Liver (tissue), 8 donors: ENCODE measurements at regions not wholly inside any gene's neighbourhood (a gene's known extent, or its start where the extent isn't known, plus 50 kb on each side); places are given as distances from the start of the nearest gene placed in this dataset.

Source experiments
- DNase-seq: peaks from one replicate; pipeline ENCODE4 v3.0.0-alpha.2; 2017; ENCODE audit warnings: low spot score
- H3K27ac ChIP-seq, 2 donors: one replicate each; pipeline ENCODE4 v1.7.0; 2013; ENCODE audit warnings: inconsistent platforms in 2 of 2, low read length in 2 of 2, control low read depth in 1 of 2, low read depth in 1 of 2, mild to moderate bottlenecking in 1 of 2
- H3K27me3 ChIP-seq, 4 donors: one replicate each; pipeline versions ENCODE4 v1.6.1 to v1.7.0; 2013; ENCODE audit warnings: low read length in 3 of 4, inconsistent platforms in 1 of 4, mild to moderate bottlenecking in 1 of 4, moderate library complexity in 1 of 4; ENCODE audit not compliant: control insufficient read depth in 4 of 4, insufficient read depth in 4 of 4
- H3K36me3 ChIP-seq, 4 donors: one replicate each; pipeline versions ENCODE4 v1.6.1 to v1.7.0; 2013; ENCODE audit warnings: low read length in 3 of 4, mild to moderate bottlenecking in 3 of 4, low read depth in 1 of 4, moderate library complexity in 1 of 4; ENCODE audit not compliant: control insufficient read depth in 4 of 4, insufficient read depth in 3 of 4
- H3K4me1 ChIP-seq, 4 donors: one replicate each; pipeline versions ENCODE4 v1.6.1 to v1.7.0; 2013; ENCODE audit warnings: low read length in 3 of 4, mild to moderate bottlenecking in 3 of 4, moderate library complexity in 1 of 4; ENCODE audit not compliant: control insufficient read depth in 4 of 4, insufficient read depth in 4 of 4
- H3K4me3 ChIP-seq, 3 donors: one replicate each; pipeline versions ENCODE4 v1.6.1 to v1.7.0; 2013; ENCODE audit warnings: low read length in 3 of 3, control low read depth in 1 of 3, low read depth in 1 of 3, mild to moderate bottlenecking in 1 of 3
- H3K9ac ChIP-seq, 2 donors: one replicate each; pipeline ENCODE4 v1.7.0; 2013; ENCODE audit warnings: low read length in 2 of 2, mild to moderate bottlenecking in 2 of 2, moderate library complexity in 2 of 2, control low read depth in 1 of 2, low read depth in 1 of 2
- H3K9me3 ChIP-seq, 4 donors: one replicate each; pipeline versions ENCODE4 v1.6.1 to v1.7.0; 2013; ENCODE audit warnings: low read length in 3 of 4; ENCODE audit not compliant: control insufficient read depth in 4 of 4
- EGR1 ChIP-seq, 2 donors: IDR thresholded peaks; 2 replicates each; pipeline ENCODE4 v1.6.1; 2016 to 2018; ENCODE audit warnings: antibody characterized with exemption in 2 of 2, low read depth in 2 of 2
- FOXA1 ChIP-seq: IDR thresholded peaks from 2 replicates; pipeline ENCODE4 v1.6.1; 2016; ENCODE audit warnings: antibody characterized with exemption
- FOXA2 ChIP-seq: IDR thresholded peaks from 2 replicates; pipeline ENCODE4 v1.6.1; 2016; ENCODE audit warnings: antibody characterized with exemption
- GABPA ChIP-seq, 2 donors: IDR thresholded peaks in 1 of 2; conservative IDR thresholded peaks in 1 of 2; 2 replicates each; pipeline ENCODE4 v1.6.1; 2016; ENCODE audit warnings: antibody characterized with exemption in 2 of 2, mild to moderate bottlenecking in 1 of 2, moderate library complexity in 1 of 2
- HNF4A ChIP-seq, 2 donors: conservative IDR thresholded peaks; 2 replicates each; pipeline ENCODE4 v1.6.1; 2016; ENCODE audit warnings: antibody characterized with exemption in 2 of 2, mild to moderate bottlenecking in 2 of 2
- JUND ChIP-seq, 2 donors: IDR thresholded peaks; 2 replicates each; pipeline ENCODE4 v1.6.1; 2016; ENCODE audit warnings: antibody characterized with exemption in 2 of 2
- NR2F2 ChIP-seq: IDR thresholded peaks from 2 replicates; pipeline ENCODE4 v1.6.1; 2016; ENCODE audit warnings: antibody characterized with exemption
- RAD21 ChIP-seq, 2 donors: IDR thresholded peaks; 2 replicates each; pipeline ENCODE4 v1.6.1; 2016; ENCODE audit warnings: antibody characterized with exemption in 2 of 2, mild to moderate bottlenecking in 2 of 2
- REST ChIP-seq: IDR thresholded peaks from 2 replicates; pipeline ENCODE4 v1.6.1; 2016; ENCODE audit warnings: antibody characterized with exemption, mild to moderate bottlenecking
- RXRA ChIP-seq, 2 donors: IDR thresholded peaks; 2 replicates each; pipeline ENCODE4 v1.6.1; 2017 to 2018; ENCODE audit warnings: antibody characterized with exemption in 2 of 2, mild to moderate bottlenecking in 1 of 2
- TAF1 ChIP-seq: conservative IDR thresholded peaks from 2 replicates; pipeline ENCODE4 v1.6.1; 2016; ENCODE audit warnings: antibody characterized with exemption, mild to moderate bottlenecking
- YY1 ChIP-seq: IDR thresholded peaks from 2 replicates; pipeline ENCODE4 v1.6.1; 2016; ENCODE audit warnings: antibody characterized with exemption, mild to moderate bottlenecking
- ZBTB33 ChIP-seq: IDR thresholded peaks from 2 replicates; pipeline ENCODE4 v1.6.1; 2016; ENCODE audit warnings: antibody characterized with exemption
- WGBS: extraction: QIAGEN DNeasy Blood & Tissue Kit; methylation state at CpG from one replicate; pipeline ENCODE4 v1.1.7; 2013; 5-methylcytosine and 5-hydroxymethylcytosine counted together
- TF ChIP-seq, protein P1 (sequence below): fragments of 150-350 bp; IDR thresholded peaks from 2 replicates; pipeline ENCODE4 v1.5.1; 2017; ENCODE audit warnings: improper control_type of control experiment, low read depth, low read length; ENCODE audit not compliant: missing input control
- TF ChIP-seq, protein P2 (sequence below): IDR thresholded peaks from 2 replicates; pipeline ENCODE4 v1.6.1; 2016; ENCODE audit warnings: antibody characterized with exemption
- donor health status: healthy.
- donor health status: healthy.
- donor health status: healthy.
- donor health status: healthy.
- donor health status: healthy.

DNA sequence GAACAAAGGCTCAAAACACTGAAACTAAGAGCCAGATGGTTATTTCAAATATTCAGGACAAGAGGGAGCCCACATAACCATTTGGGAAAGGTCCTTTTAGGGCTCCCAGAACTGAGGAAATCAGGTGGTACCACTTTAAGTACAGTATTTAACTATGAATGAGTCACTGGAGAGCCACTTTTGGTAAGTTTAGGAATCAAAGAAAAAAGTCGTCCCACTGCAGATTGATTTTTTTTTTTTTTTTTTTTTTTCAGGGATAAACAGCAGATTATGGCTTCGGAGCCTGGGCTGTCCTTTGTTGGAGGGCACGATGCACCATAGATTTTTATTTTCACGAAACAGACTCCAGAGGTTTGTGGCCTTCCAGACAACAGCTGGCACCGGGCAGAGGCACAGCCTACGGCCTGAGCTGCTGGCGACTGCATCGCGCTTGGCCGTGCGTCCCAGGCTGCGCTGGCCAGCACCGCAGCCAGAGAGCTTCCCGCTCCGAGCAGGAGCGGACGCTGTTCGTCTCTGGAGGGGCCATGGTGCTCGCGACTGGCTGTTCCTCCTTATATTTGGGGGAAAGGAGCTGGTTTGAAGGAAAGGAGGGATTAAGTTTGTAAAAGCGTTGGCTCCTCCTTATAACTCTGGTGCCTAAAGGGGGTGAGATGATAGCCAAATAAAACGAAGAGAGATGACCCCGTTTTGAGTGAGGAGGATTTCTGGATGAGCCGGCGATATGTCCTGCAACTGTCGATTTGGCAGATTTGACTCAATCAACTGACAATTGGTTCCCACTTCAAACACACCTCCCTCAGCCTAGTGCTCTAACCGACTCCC is 152.9 kb upstream of the GOLIM4 start (continued):
- no peak for TF ChIP-seq ZBTB33
- no peak for TF ChIP-seq RXRA (IDR thresholded peaks at IDR 0.05)
- TF ChIP-seq RAD21 (IDR thresholded peaks at IDR 0.05), result no peak

DNA sequence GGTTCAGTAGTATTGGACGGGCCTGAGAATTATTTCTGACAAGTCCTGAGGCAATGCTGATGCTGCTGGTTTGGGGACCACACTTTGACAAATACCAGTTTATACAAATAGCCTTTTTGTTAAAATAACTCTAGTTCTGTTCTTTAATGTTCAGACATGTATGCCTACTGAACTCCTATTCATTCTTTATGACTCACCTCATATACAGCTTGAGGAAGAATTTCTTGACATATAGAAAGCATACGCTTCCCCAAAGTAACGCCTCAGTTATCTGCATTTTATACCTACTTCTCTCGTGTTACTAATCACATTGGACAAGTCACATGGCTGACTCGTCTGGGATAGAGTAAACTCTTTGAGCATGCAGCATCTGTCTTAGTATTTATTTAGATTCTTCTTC is 145.4 kb upstream of the GOLIM4 start:
- Histone ChIP-seq H3K27me3 (no peaks in the 10 kb centered on the region), H3K9me3 (no peaks in the 10 kb centered on the region), H3K36me3 (no peaks in the 10 kb centered on the region), H3K4me1 (no peaks in the 10 kb centered on the region), H3K4me3 (no peak overlapping the region), H3K27ac (no peak overlapping the region), H3K9ac (no peak overlapping the region)
- DNase-seq, result no peak
- WGBS, result 77% methylated on average over 5 of the region's 5 CpGs
- TF ChIP-seq FOXA2, result no peak
- no peak for TF ChIP-seq FOXA1
- no peak for TF ChIP-seq GABPA (IDR thresholded peaks at IDR 0.05 in 1 of 2, conservative IDR thresholded peaks at IDR 0.05 in 1 of 2)
- no peak for TF ChIP-seq EGR1 (IDR thresholded peaks at IDR 0.05; ENCODE audit: low read depth in 2 of 2)
- TF ChIP-seq TAF1, result no peak
- TF ChIP-seq REST, result no peak
- TF ChIP-seq, protein P1, sequence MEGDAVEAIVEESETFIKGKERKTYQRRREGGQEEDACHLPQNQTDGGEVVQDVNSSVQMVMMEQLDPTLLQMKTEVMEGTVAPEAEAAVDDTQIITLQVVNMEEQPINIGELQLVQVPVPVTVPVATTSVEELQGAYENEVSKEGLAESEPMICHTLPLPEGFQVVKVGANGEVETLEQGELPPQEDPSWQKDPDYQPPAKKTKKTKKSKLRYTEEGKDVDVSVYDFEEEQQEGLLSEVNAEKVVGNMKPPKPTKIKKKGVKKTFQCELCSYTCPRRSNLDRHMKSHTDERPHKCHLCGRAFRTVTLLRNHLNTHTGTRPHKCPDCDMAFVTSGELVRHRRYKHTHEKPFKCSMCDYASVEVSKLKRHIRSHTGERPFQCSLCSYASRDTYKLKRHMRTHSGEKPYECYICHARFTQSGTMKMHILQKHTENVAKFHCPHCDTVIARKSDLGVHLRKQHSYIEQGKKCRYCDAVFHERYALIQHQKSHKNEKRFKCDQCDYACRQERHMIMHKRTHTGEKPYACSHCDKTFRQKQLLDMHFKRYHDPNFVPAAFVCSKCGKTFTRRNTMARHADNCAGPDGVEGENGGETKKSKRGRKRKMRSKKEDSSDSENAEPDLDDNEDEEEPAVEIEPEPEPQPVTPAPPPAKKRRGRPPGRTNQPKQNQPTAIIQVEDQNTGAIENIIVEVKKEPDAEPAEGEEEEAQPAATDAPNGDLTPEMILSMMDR, result no peak
- TF ChIP-seq JUND (IDR thresholded peaks at IDR 0.05), result no peak
- TF ChIP-seq HNF4A (conservative IDR thresholded peaks at IDR 0.05), result no peak
- TF ChIP-seq NR2F2, result no peak
- no peak for TF ChIP-seq ZBTB33
- TF ChIP-seq, protein P2, sequence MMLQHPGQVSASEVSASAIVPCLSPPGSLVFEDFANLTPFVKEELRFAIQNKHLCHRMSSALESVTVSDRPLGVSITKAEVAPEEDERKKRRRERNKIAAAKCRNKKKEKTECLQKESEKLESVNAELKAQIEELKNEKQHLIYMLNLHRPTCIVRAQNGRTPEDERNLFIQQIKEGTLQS, result no peak
- TF ChIP-seq YY1, result no peak
